ENCODE measurements at regions not wholly inside any gene's neighbourhood (a gene's known extent, or its start where the extent isn't known, plus 50 kb on each side); places are given as distances from the start of the nearest gene placed in this dataset.

DNA sequence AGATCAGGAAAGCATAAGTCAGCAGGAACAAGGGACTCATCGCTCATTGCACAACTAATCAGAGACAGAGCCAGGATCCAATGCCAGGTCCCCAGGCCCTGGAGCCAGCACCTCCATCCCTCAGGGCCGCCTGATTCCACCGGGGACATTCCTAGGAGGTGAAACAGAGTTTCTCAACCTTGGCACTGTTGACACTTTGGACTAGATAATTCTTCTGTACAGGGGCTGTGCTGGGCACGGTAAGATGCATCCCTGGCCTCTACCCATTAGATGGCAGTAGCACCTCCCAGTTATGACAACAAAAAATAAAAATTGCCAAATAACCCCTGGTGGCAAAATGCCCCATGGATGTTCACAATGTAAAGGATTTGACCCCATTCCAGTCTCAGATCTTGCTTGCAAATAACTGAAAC is 127.7 kb downstream of the MTHFS start:
- TF ChIP-seq POLR2AphosphoS5 (IDR thresholded peaks at IDR 0.05) = no peak
- TF ChIP-seq, protein P1, sequence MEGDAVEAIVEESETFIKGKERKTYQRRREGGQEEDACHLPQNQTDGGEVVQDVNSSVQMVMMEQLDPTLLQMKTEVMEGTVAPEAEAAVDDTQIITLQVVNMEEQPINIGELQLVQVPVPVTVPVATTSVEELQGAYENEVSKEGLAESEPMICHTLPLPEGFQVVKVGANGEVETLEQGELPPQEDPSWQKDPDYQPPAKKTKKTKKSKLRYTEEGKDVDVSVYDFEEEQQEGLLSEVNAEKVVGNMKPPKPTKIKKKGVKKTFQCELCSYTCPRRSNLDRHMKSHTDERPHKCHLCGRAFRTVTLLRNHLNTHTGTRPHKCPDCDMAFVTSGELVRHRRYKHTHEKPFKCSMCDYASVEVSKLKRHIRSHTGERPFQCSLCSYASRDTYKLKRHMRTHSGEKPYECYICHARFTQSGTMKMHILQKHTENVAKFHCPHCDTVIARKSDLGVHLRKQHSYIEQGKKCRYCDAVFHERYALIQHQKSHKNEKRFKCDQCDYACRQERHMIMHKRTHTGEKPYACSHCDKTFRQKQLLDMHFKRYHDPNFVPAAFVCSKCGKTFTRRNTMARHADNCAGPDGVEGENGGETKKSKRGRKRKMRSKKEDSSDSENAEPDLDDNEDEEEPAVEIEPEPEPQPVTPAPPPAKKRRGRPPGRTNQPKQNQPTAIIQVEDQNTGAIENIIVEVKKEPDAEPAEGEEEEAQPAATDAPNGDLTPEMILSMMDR (IDR thresholded peaks at IDR 0.05 in 8 of 11, conservative IDR thresholded peaks at IDR 0.05 in 3 of 11) = peak in 4 of 11 experiments; percentile 18 to 37 (median 26)
